SK-N-SH (cell line): ENCODE measurements at regions not wholly inside any gene's neighbourhood (a gene's known extent, or its start where the extent isn't known, plus 50 kb on each side); places are given as distances from the start of the nearest gene placed in this dataset.

ENCODE experiments used
- CHD2 ChIP-seq: fragments of 150-350 bp; IDR thresholded peaks from 2 replicates; pipeline ENCODE4 v1.6.1; 2018; ENCODE audit warnings: low read length; ENCODE audit not compliant: partially characterized antibody
- CTCF ChIP-seq: fragments of 200-600 bp; sonication (generic); IDR thresholded peaks from 2 replicates; pipeline ENCODE4 v1.6.1; 2017; ENCODE audit warnings: antibody characterized with exemption, mild to moderate bottlenecking, moderate library complexity
- GABPA ChIP-seq: IDR thresholded peaks from 2 replicates; pipeline ENCODE4 v1.4.0; 2012; ENCODE audit warnings: low read depth, mild to moderate bottlenecking
- MAX ChIP-seq: IDR thresholded peaks from 2 replicates; pipeline ENCODE4 v1.4.0; 2012; ENCODE audit warnings: low read depth
- NFIC ChIP-seq: IDR thresholded peaks from 2 replicates; pipeline ENCODE4 v1.4.0; 2012; ENCODE audit warnings: borderline replicate concordance
- NRF1 ChIP-seq: IDR thresholded peaks from 2 replicates; pipeline ENCODE4 v1.6.1; 2012; ENCODE audit warnings: low read depth, mild to moderate bottlenecking, low read length
- PBX3 ChIP-seq: IDR thresholded peaks from 2 replicates; pipeline ENCODE4; 2012
- POLR2AphosphoS5 ChIP-seq: IDR thresholded peaks from 2 replicates; pipeline ENCODE4 v1.6.1; 2012; ENCODE audit warnings: low read depth, low read length
- RAD21 ChIP-seq: IDR thresholded peaks from 2 replicates; pipeline ENCODE4 v1.6.1; 2012; ENCODE audit warnings: mild to moderate bottlenecking, low read length
- REST ChIP-seq: IDR thresholded peaks from 2 replicates; pipeline ENCODE4 v1.6.1; 2012; ENCODE audit warnings: mild to moderate bottlenecking, low read depth, low read length, moderate library complexity
- RFX5 ChIP-seq: IDR thresholded peaks from 2 replicates; pipeline ENCODE4 v1.6.1; 2012; ENCODE audit warnings: mild to moderate bottlenecking, improper control_type of control experiment, low read length
- TAF1 ChIP-seq: IDR thresholded peaks from 2 replicates; pipeline ENCODE4 v1.6.1; 2012; ENCODE audit warnings: low read depth, mild to moderate bottlenecking, low read length, moderate library complexity, borderline replicate concordance
- YY1 ChIP-seq: IDR thresholded peaks from 2 replicates; pipeline ENCODE4 v1.4.0; 2012; ENCODE audit warnings: low read depth, mild to moderate bottlenecking

- TF ChIP-seq GABPA = no peak
- no peak for TF ChIP-seq TAF1
- TF ChIP-seq POLR2AphosphoS5 = no peak
- no peak for TF ChIP-seq CTCF
- TF ChIP-seq CHD2 = no peak
- TF ChIP-seq PBX3 = no peak
- no peak for TF ChIP-seq NRF1
- TF ChIP-seq RAD21 = no peak
- no peak for TF ChIP-seq MAX
- TF ChIP-seq RFX5 = no peak
- no peak for TF ChIP-seq NFIC
- TF ChIP-seq YY1 = no peak
- TF ChIP-seq REST = no peak
Observed at GRCh38 chr9:12266758-12267157, 426.4 kb upstream of the TYRP1 start.
